HepG2 (cell line): ENCODE measurements at regions not wholly inside any gene's neighbourhood (a gene's known extent, or its start where the extent isn't known, plus 50 kb on each side); places are given as distances from the start of the nearest gene placed in this dataset.

ENCODE experiments used
- ATAC-seq: fragments of 200-7000 bp; cut with Tn5 transposase; 3 replicates; pipeline ENCODE4 v1.9.1; 2020; ENCODE audit warnings: mild to moderate bottlenecking, moderate library complexity
- BruUV-seq: library from RNA; stranded (reverse); fragments of 400-500 nt; replicated peaks from 2 replicates; lab custom pipeline; 2021; lab: Mats Ljungman, UMichigan
- CTCF ChIA-PET: fragments of 300-600 bp; formaldehyde crosslinking; extraction: SDS; loops from one replicate; lab custom pipeline; 2021; ENCODE audit warnings: low total read pairs, inconsistent platforms, low intra/inter-chr PET ratio; lab: Yijun Ruan, JAX
- POLR2A ChIA-PET: fragments of 350-600 bp; sonication (Branson Sonifier 250); formaldehyde crosslinking; loops from one replicate; lab custom pipeline; 2020; ENCODE audit warnings: antibody characterized with exemption, inconsistent platforms; lab: Yijun Ruan, JAX
- DNase-seq: peaks from one replicate; pipeline ENCODE4 v3.0.0-alpha.2; 2015; ENCODE audit warnings: low spot score
- FAIRE-seq: peaks from 3 replicates; lab custom pipeline; 2011; peaks lifted over from hg19 to GRCh38; lab: Jason Lieb, UNC
- H2AFZ ChIP-seq: one replicate; pipeline ENCODE4 v1.6.1; 2011; ENCODE audit warnings: low read length, inconsistent platforms
- H3K27ac ChIP-seq: fragments of 300-600 bp; 3 replicates; pipeline ENCODE4 v1.8.0; 2011; ENCODE audit warnings: mixed run types, mild to moderate bottlenecking, mixed read lengths, low read length, inconsistent platforms; ENCODE audit not compliant: insufficient read depth; ENCODE audit errors: extremely low read length
- H3K27me3 ChIP-seq, 2 experiments: fragments of 200-600 bp in 1 of 2; 2 replicates in 1 of 2; 3 replicates in 1 of 2; pipeline versions ENCODE4 v1.6.0 to v1.8.0; 2011; ENCODE audit warnings: low read length in 2 of 2, mild to moderate bottlenecking in 2 of 2, moderate library complexity in 2 of 2, inconsistent platforms in 1 of 2; ENCODE audit not compliant: insufficient read depth in 2 of 2, control insufficient read depth in 1 of 2
- H3K36me3 ChIP-seq, 2 experiments: fragments of 200-600 bp in 1 of 2; replicated peaks in 1 of 2; 2 replicates in 1 of 2; 3 replicates in 1 of 2; pipeline versions ENCODE4 v1.5.1 to v1.8.0; 2011; ENCODE audit warnings: low read length in 2 of 2, inconsistent platforms in 1 of 2; ENCODE audit not compliant: insufficient read depth in 2 of 2, control insufficient read depth in 1 of 2
- H3K4me1 ChIP-seq: 2 replicates; pipeline ENCODE4 v1.5.1; 2012; ENCODE audit warnings: low read length, inconsistent platforms; ENCODE audit not compliant: insufficient read depth
- H3K4me2 ChIP-seq: 2 replicates; pipeline ENCODE4 v1.6.0; 2011; ENCODE audit warnings: low read depth, low read length, inconsistent platforms
- H3K4me3 ChIP-seq, 3 experiments: fragments of 200-600 bp in 1 of 3; sonication (generic), shearing (Covaris generic) in 1 of 3; replicated peaks in 1 of 3; 2 replicates each; pipeline ENCODE4 v1.5.1; 2011 to 2016; ENCODE audit warnings: low read length in 3 of 3, inconsistent platforms in 2 of 3, low read depth in 2 of 3, mild to moderate bottlenecking in 2 of 3, control low read depth in 1 of 3, mixed read lengths in 1 of 3; ENCODE audit not compliant: insufficient read depth in 1 of 3
- H3K79me2 ChIP-seq: one replicate; pipeline ENCODE4 v1.6.1; 2011; ENCODE audit warnings: low read length, inconsistent platforms; ENCODE audit not compliant: insufficient read depth
- H3K9ac ChIP-seq: 2 replicates; pipeline ENCODE4 v1.6.0; 2011; ENCODE audit warnings: mild to moderate bottlenecking, low read depth, low read length, inconsistent platforms; ENCODE audit not compliant: insufficient read depth
- H3K9me3 ChIP-seq: 2 replicates; pipeline ENCODE4 v1.5.1; 2012; ENCODE audit warnings: mild to moderate bottlenecking, low read length
- H4K20me1 ChIP-seq: 2 replicates; pipeline ENCODE4 v1.6.0; 2011; ENCODE audit warnings: inconsistent platforms, mild to moderate bottlenecking, low read length, moderate library complexity; ENCODE audit not compliant: insufficient read depth
- ASH2L ChIP-seq: fragments of 300-600, 200-600 bp; sonication (generic); IDR thresholded peaks from 2 replicates; pipeline ENCODE4 v1.7.0; 2017; ENCODE audit warnings: low read depth, mild to moderate bottlenecking, moderate library complexity, mixed read lengths, low read length; ENCODE audit not compliant: insufficient read length
- CCAR2 ChIP-seq: fragments of 200-400 bp; formaldehyde crosslinking; optimal IDR thresholded peaks from 2 replicates; pipeline ENCODE3; 2018; ENCODE audit warnings: low read depth, mild to moderate bottlenecking, low read length, moderate library complexity
- EED ChIP-seq: sonication (generic); formaldehyde crosslinking; IDR thresholded peaks from 2 replicates; pipeline ENCODE4 v1.5.0; 2020; ENCODE audit warnings: mild to moderate bottlenecking, missing genetic modification reagents
- GMEB1 ChIP-seq: sonication (generic); formaldehyde crosslinking; IDR thresholded peaks from 2 replicates; pipeline ENCODE4 v1.5.1; 2020; ENCODE audit warnings: missing genetic modification reagents, mild to moderate bottlenecking, borderline replicate concordance
- GTF2F1 ChIP-seq: fragments of 150-350 bp; IDR thresholded peaks from 2 replicates; pipeline ENCODE4 v1.6.1; 2014; ENCODE audit warnings: low read length
- NFKB2 ChIP-seq: sonication (generic); formaldehyde crosslinking; IDR thresholded peaks from 2 replicates; pipeline ENCODE4 v1.4.0; 2020; ENCODE audit warnings: missing genetic modification reagents, borderline replicate concordance
- NR2F6 ChIP-seq, 2 experiments: IDR thresholded peaks; 2 replicates each; pipeline ENCODE4 v1.6.1; 2016; ENCODE audit warnings: antibody characterized with exemption in 1 of 2, mild to moderate bottlenecking in 1 of 2
- NR3C1 ChIP-seq: sonication (generic); formaldehyde crosslinking; IDR thresholded peaks from 2 replicates; pipeline ENCODE4 v1.4.0; 2020; ENCODE audit warnings: missing genetic modification reagents
- RARG ChIP-seq: sonication (generic); formaldehyde crosslinking; IDR thresholded peaks from 2 replicates; pipeline ENCODE4 v1.4.0; 2020; ENCODE audit warnings: low read depth, mild to moderate bottlenecking, missing genetic modification reagents
- SRSF9 ChIP-seq: fragments of 200-400 bp; formaldehyde crosslinking; IDR thresholded peaks from 2 replicates; pipeline ENCODE4 v1.6.1; 2018; ENCODE audit warnings: borderline replicate concordance, mild to moderate bottlenecking, low read depth, low read length; ENCODE audit not compliant: insufficient read depth, poor library complexity, severe bottlenecking
- ZEB1 ChIP-seq: IDR thresholded peaks from 2 replicates; pipeline ENCODE4 v1.6.1; 2012; ENCODE audit warnings: mild to moderate bottlenecking, low read depth, inconsistent platforms; ENCODE audit not compliant: insufficient replicate concordance
- ZNF20 ChIP-seq: sonication (generic); formaldehyde crosslinking; IDR thresholded peaks from 2 replicates; pipeline ENCODE4 v1.4.0; 2020; ENCODE audit warnings: mild to moderate bottlenecking, moderate library complexity, missing genetic modification reagents
- ZNF232 ChIP-seq: sonication (generic); formaldehyde crosslinking; IDR thresholded peaks from 2 replicates; pipeline ENCODE4 v1.4.0; 2020; ENCODE audit warnings: missing genetic modification reagents, borderline replicate concordance
- ZNF414 ChIP-seq: sonication (generic); formaldehyde crosslinking; IDR thresholded peaks from 2 replicates; pipeline ENCODE4 v1.5.0; 2020; ENCODE audit warnings: missing genetic modification reagents
- ZNF441 ChIP-seq: sonication (generic); formaldehyde crosslinking; IDR thresholded peaks from 2 replicates; pipeline ENCODE4 v1.7.0; 2021; ENCODE audit warnings: missing genetic modification reagents, borderline replicate concordance
- WGBS: methylation state at CpG from one replicate; pipeline ENCODE4 v1.1.6; 2017; ENCODE audit warnings: low lambda C conversion rate; 5-methylcytosine and 5-hydroxymethylcytosine counted together
- in situ Hi-C: cut with HindIII; loops from 2 replicates; pipeline ENCODE4 v1.10.0; 2017; ENCODE audit warnings: low pct_unique_long_range_greater_than_20kb; ENCODE audit not compliant: extremely low pct_ligation_motif_present
- intact Hi-C: fragments of 100-400 bp; cut with micrococcal nuclease; formaldehyde crosslinking; loops from one replicate; pipeline ENCODE4 v1.10.0; 2022; ENCODE audit not compliant: unreplicated experiment
- TF ChIP-seq, protein P1 (sequence below): sonication (generic); formaldehyde crosslinking; IDR thresholded peaks from 2 replicates; pipeline ENCODE4 v1.9.0; 2021; ENCODE audit warnings: mild to moderate bottlenecking, missing genetic modification reagents

- no peak for TF ChIP-seq SRSF9
- TF ChIP-seq NR2F6 (IDR thresholded peaks at IDR 0.05), result no peak
- no peak for TF ChIP-seq NR2F6 (CRISPR knock-in tag; IDR thresholded peaks at IDR 0.05)
- no peak for TF ChIP-seq ZNF232
- no peak for TF ChIP-seq NFKB2 (CRISPR knock-in tag)
- TF ChIP-seq, protein P1, sequence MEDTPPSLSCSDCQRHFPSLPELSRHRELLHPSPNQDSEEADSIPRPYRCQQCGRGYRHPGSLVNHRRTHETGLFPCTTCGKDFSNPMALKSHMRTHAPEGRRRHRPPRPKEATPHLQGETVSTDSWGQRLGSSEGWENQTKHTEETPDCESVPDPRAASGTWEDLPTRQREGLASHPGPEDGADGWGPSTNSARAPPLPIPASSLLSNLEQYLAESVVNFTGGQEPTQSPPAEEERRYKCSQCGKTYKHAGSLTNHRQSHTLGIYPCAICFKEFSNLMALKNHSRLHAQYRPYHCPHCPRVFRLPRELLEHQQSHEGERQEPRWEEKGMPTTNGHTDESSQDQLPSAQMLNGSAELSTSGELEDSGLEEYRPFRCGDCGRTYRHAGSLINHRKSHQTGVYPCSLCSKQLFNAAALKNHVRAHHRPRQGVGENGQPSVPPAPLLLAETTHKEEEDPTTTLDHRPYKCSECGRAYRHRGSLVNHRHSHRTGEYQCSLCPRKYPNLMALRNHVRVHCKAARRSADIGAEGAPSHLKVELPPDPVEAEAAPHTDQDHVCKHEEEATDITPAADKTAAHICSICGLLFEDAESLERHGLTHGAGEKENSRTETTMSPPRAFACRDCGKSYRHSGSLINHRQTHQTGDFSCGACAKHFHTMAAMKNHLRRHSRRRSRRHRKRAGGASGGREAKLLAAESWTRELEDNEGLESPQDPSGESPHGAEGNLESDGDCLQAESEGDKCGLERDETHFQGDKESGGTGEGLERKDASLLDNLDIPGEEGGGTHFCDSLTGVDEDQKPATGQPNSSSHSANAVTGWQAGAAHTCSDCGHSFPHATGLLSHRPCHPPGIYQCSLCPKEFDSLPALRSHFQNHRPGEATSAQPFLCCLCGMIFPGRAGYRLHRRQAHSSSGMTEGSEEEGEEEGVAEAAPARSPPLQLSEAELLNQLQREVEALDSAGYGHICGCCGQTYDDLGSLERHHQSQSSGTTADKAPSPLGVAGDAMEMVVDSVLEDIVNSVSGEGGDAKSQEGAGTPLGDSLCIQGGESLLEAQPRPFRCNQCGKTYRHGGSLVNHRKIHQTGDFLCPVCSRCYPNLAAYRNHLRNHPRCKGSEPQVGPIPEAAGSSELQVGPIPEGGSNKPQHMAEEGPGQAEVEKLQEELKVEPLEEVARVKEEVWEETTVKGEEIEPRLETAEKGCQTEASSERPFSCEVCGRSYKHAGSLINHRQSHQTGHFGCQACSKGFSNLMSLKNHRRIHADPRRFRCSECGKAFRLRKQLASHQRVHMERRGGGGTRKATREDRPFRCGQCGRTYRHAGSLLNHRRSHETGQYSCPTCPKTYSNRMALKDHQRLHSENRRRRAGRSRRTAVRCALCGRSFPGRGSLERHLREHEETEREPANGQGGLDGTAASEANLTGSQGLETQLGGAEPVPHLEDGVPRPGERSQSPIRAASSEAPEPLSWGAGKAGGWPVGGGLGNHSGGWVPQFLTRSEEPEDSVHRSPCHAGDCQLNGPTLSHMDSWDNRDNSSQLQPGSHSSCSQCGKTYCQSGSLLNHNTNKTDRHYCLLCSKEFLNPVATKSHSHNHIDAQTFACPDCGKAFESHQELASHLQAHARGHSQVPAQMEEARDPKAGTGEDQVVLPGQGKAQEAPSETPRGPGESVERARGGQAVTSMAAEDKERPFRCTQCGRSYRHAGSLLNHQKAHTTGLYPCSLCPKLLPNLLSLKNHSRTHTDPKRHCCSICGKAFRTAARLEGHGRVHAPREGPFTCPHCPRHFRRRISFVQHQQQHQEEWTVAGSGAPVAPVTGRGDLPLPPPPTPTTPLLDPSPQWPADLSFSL (CRISPR knock-in tag), result no peak
- no peak for TF ChIP-seq ASH2L
Measured at GRCh38 chr10:33465747-33466146, 131.3 kb upstream of the NRP1 start (continued).

- Histone ChIP-seq H3K9ac (no peak overlapping the region), H3K36me3 (no peaks in the 10 kb centered on the region), H3K27me3 (no peaks in the 10 kb centered on the region), H3K79me2 (no peaks in the 10 kb centered on the region), H3K4me2 (no peak overlapping the region), H3K9me3 (no peaks in the 10 kb centered on the region), H2AFZ (no peak overlapping the region), H3K4me3 (no peak overlapping the region), H3K4me1 (no peaks in the 10 kb centered on the region), H4K20me1 (no peaks in the 10 kb centered on the region), H3K27ac (no peak overlapping the region)
- in situ Hi-C loops (no loop called here), intact Hi-C loops (no loop called here)
- ChIA-PET CTCF (no interaction called here), POLR2A (no interaction called here)
- ATAC-seq (no peak), FAIRE-seq (no peak), DNase-seq (no peak)
- no TSS peak for BruUV-seq
- WGBS, result 87% methylated on average over 4 of the region's 4 CpGs
- no peak for TF ChIP-seq GTF2F1
- TF ChIP-seq EED (CRISPR knock-in tag), result no peak
- no peak for TF ChIP-seq ZNF441
- no peak for TF ChIP-seq CCAR2
- no peak for TF ChIP-seq GMEB1 (CRISPR knock-in tag)
- no peak for TF ChIP-seq ZNF414 (CRISPR knock-in tag)
- TF ChIP-seq ZEB1, result no peak
- no peak for TF ChIP-seq RARG (CRISPR knock-in tag)
- TF ChIP-seq ZNF20 (CRISPR knock-in tag), result no peak
- TF ChIP-seq NR3C1, result no peak
Measured at GRCh38 chr10:33463011-33463410, 128.5 kb upstream of the NRP1 start.
